ENCODE measurements at regions not wholly inside any gene's neighbourhood (a gene's known extent, or its start where the extent isn't known, plus 50 kb on each side); places are given as distances from the start of the nearest gene placed in this dataset.

GRCh38 chr5:125278711-125279110, 532.3 kb upstream of the ZNF608 start:
- DNase-seq (ENCODE audit: low spot score): no peak

GRCh38 chr5:125281667-125282066, 535.2 kb upstream of the ZNF608 start:
- no peak for DNase-seq (ENCODE audit: low spot score)

DNA sequence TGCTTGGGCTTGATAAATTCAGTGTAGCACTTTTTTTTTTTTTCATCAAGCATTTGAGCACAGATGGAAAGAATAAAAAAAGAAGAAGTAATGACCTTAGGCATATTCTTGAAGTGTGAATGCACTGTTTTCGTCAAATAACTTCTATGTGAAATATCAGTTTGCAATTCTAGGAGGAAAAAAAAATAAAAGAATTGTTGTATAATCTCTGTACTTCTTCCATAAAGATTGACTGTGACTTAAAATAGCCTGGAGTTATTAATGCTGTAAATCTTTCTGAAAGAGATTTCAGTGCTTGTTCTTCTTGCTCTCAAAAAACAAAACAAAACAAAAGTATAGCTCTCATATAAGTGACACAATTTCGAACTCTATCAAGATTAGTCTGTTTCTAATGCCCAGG, 536.9 kb upstream of the ZNF608 start:
- no peak for DNase-seq (ENCODE audit: low spot score)

DNA sequence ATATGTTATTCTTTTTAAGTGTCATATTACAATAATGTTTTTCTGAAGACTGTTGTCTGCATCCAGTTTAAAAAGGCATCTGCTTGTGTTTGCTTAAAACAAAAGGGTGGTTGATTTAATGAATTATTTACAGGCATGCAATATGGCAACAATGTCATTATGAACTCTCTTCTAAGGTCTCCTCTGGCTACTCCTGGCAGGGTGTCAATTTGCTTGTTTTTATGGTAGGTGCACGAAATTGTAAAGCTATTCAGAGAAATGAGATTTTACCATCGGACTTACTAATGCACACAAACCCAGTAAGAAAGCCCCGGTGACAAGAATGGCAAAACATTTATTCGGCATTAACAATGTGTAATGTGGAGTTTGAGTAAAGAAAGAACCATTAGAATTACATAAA, 539.8 kb upstream of the ZNF608 start:
- no peak for DNase-seq (ENCODE audit: low spot score)

DNA sequence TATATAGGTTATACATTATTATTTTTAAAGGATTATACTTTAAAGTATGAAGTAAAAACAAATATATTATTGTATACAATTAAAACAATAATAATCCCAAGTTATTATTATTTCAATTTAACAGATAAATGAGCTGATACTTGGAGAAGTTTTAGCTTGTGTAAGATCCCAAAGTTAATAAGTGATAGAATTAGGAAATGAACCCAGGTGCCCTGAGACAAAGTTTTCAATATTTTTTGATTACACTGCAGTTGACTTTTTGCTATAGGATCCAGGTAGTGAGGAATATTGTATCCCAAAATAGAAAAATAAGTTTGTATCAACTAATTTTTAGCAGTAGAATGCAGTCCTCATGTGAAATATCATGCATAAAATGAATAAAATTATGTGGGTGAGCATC, 543.2 kb upstream of the ZNF608 start:
- DNase-seq (ENCODE audit: low spot score): no peak

DNA sequence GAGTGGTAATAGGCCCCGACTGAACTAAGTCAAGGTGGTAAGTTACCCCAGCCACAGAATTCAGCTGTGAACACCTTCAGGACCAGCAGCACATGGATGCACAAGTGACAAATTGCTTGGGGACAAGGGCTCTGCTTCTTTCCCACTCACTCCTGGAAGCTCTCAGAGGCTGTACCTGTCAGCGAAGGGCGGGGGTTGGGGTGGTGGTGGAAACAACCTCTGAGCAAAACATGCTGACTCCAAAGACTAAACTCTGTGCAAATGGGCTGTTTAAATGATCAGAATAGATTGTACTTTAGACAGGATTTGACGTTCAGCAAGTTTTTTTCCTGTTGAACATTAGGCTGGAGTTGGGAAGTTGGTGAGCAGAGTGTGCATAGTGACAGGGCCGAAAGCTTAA, 544.5 kb upstream of the ZNF608 start:
- no peak for DNase-seq (ENCODE audit: low spot score)

GRCh38 chr5:125291447-125291846, 545.0 kb upstream of the ZNF608 start:
- no peak for DNase-seq (ENCODE audit: low spot score)

DNA sequence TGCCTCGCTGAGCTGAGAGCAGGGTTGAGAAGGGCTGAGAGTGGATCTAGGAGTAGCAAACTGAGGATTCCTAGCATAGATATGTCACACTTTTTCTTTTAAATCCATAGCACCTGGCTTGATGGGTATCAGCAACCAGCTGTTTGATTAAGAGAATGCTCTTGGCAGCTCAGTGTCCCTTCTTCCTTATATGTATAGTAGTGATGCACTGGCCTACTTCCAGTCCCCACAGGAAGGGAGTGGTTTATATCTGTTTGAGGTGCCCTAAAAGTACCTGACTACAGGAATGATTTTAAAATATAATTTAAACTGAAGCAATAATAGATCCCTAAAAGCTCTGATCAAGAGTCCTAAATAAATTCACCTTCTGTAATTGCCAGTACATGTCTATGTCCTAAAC, 546.8 kb upstream of the ZNF608 start:
- no peak for DNase-seq (ENCODE audit: low spot score)

GRCh38 chr5:125293726-125294125, 547.3 kb upstream of the ZNF608 start:
- no peak for DNase-seq (ENCODE audit: low spot score)

- DNase-seq (ENCODE audit: low spot score): no peak
Measured at GRCh38 chr5:125294844-125295243, 548.4 kb upstream of the ZNF608 start.

DNA sequence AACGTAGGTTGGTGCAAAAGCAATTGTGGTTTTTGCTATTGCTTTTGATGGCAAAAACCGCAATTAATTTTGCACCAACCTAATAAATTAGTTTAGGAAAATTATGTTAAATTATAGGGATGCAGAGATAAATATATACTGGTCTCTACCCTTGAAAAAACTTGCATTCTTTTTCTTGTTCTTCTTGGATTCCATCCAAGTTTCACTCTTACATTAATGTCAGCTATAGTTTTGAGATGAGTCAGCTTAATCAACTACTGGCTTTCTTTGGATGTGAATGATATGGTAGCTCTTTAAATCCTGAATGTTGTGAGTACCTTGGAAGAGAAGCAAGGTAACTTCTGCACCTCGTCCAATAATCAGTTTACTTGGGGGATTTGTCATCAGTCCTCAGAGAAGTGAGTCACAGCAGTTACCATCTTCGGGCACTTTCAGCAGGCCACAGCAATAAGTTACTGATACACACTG, 549.0 kb upstream of the ZNF608 start:
- DNase-seq (ENCODE audit: low spot score): no peak

DNA sequence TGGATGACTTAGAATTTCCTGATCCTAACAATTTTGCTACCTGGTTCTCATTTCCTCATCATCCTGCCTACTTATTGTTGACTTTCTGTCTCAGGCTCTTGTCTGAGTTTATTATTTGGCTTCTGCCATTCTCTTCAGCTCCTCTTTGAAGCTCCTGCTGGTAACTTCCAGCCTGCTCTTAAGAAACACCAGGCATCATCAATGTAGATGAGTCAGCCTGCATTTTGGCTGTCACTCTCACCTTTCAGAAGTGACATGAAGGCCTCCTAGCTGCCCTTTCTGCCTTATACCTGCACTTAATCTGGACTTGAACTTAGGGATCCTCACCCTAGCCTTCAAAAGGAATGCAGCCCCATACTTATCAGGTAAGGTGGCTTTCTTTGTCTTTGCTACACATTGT, 551.8 kb upstream of the ZNF608 start:
- DNase-seq (ENCODE audit: low spot score): no peak

GRCh38 chr5:125298746-125299379, 552.4 kb upstream of the ZNF608 start:
- DNase-seq (ENCODE audit: low spot score): no peak

GRCh38 chr5:125301711-125302110, 555.3 kb upstream of the ZNF608 start:
- no peak for DNase-seq (ENCODE audit: low spot score)

- no peak for DNase-seq (ENCODE audit: low spot score)
Measured at GRCh38 chr5:125302577-125302976, 556.1 kb upstream of the ZNF608 start.

- DNase-seq (ENCODE audit: low spot score): no peak
Measured at GRCh38 chr5:125306741-125307140, 560.3 kb upstream of the ZNF608 start.

GRCh38 chr5:125310749-125311148, 564.3 kb upstream of the ZNF608 start:
- DNase-seq (ENCODE audit: low spot score): no peak

- no peak for DNase-seq (ENCODE audit: low spot score)
Measured at GRCh38 chr5:125311743-125312142, 565.3 kb upstream of the ZNF608 start.

- no peak for DNase-seq (ENCODE audit: low spot score)
Measured at GRCh38 chr5:125313555-125313954, 567.1 kb upstream of the ZNF608 start.

- no peak for DNase-seq (ENCODE audit: low spot score)
Measured at GRCh38 chr5:125315306-125315705, 568.9 kb upstream of the ZNF608 start.

DNA sequence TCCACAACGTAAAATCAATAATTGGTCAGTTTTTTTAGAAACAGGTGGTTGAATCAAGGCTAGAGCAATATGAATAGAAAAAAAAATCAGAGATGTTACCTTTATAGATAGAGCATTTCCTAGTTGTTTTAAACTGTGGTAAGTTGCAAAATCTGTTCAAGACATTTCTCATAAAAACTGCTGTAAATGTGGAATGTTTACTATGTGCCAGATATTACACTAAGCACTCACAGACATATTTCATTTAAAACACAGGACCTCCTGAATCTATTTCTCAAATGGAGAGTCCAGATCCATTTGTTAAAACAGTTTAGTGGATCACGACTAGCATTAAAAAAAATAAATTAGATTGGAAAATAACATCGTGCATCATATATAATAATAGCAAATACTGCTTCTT, 570.0 kb upstream of the ZNF608 start:
- no peak for DNase-seq (ENCODE audit: low spot score)

GRCh38 chr5:125316915-125317535, 570.6 kb upstream of the ZNF608 start:
- DNase-seq (ENCODE audit: low spot score): no peak

GRCh38 chr5:125317536-125317995, 571.1 kb upstream of the ZNF608 start:
- DNase-seq (ENCODE audit: low spot score): no peak

- DNase-seq (ENCODE audit: low spot score): no peak
Measured at GRCh38 chr5:125321654-125322053, 575.2 kb upstream of the ZNF608 start.
